Activated T-helper 1 cell treated with Interleukin-2 at 50 U/mL for 16 hours (primary cell): ENCODE measurements at regions not wholly inside any gene's neighbourhood (a gene's known extent, or its start where the extent isn't known, plus 50 kb on each side); places are given as distances from the start of the nearest gene placed in this dataset.
"Not testable (repeated sequence)": the region's sequence is repeated elsewhere in the genome, so short reads cannot be mapped to it uniquely, and the experiment has no call there.

Experiments used
- DNase-seq: peaks from one replicate; pipeline ENCODE4 v3.0.0-alpha.2; 2020; ENCODE audit warnings: low read depth

GRCh38 chr7:67475293-67475692 lies 478.7 kb downstream of the TYW1 start:
- DNase-seq = no peak

- DNase-seq = no peak
Observed at GRCh38 chr7:67478066-67478465, 481.4 kb downstream of the TYW1 start.

GRCh38 chr7:67484244-67484751 lies 487.7 kb downstream of the TYW1 start:
- DNase-seq = no peak

- no peak for DNase-seq
Observed at GRCh38 chr7:67486401-67486800, 489.8 kb downstream of the TYW1 start.

- no peak for DNase-seq
Observed at GRCh38 chr7:67487316-67487715, 490.7 kb downstream of the TYW1 start.

- no peak for DNase-seq
Observed at GRCh38 chr7:67489881-67490280, 493.2 kb downstream of the TYW1 start.

- no peak for DNase-seq
Observed at GRCh38 chr7:67493366-67493765, 496.7 kb downstream of the TYW1 start.

GRCh38 chr7:67496589-67496988 lies 500.0 kb downstream of the TYW1 start:
- DNase-seq = no peak

GRCh38 chr7:67497914-67498313 lies 501.3 kb downstream of the TYW1 start:
- not testable (repeated sequence) for DNase-seq

- no peak for DNase-seq
Observed at GRCh38 chr7:67502929-67503328, 506.3 kb downstream of the TYW1 start.

GRCh38 chr7:67505449-67505848 lies 508.8 kb downstream of the TYW1 start:
- no peak for DNase-seq

- DNase-seq = no peak
Observed at GRCh38 chr7:67512481-67512880, 515.8 kb downstream of the TYW1 start.

- no peak for DNase-seq
Observed at GRCh38 chr7:67518580-67518979, 521.9 kb downstream of the TYW1 start.

- no peak for DNase-seq
Observed at GRCh38 chr7:67519171-67519570, 522.5 kb downstream of the TYW1 start.

- no peak for DNase-seq
Observed at GRCh38 chr7:67522504-67522903, 525.9 kb downstream of the TYW1 start.

GRCh38 chr7:67523713-67524112 lies 527.1 kb downstream of the TYW1 start:
- DNase-seq = no peak

- no peak for DNase-seq
Observed at GRCh38 chr7:67525588-67525987, 529.0 kb downstream of the TYW1 start.

- no peak for DNase-seq
Observed at GRCh38 chr7:67535241-67535989, 538.8 kb downstream of the TYW1 start.

- no peak for DNase-seq
Observed at GRCh38 chr7:67542916-67543315, 546.3 kb downstream of the TYW1 start.

- DNase-seq = no peak
Observed at GRCh38 chr7:67547183-67547907, 550.7 kb downstream of the TYW1 start.

- no peak for DNase-seq
Observed at GRCh38 chr7:67549126-67549525, 552.5 kb downstream of the TYW1 start.

GRCh38 chr7:67550801-67551436 lies 554.3 kb downstream of the TYW1 start:
- DNase-seq = no peak

- no peak for DNase-seq
Observed at GRCh38 chr7:67552738-67553137, 556.1 kb downstream of the TYW1 start.
